ENCODE measurements at regions not wholly inside any gene's neighbourhood (a gene's known extent, or its start where the extent isn't known, plus 50 kb on each side); places are given as distances from the start of the nearest gene placed in this dataset.

DNA sequence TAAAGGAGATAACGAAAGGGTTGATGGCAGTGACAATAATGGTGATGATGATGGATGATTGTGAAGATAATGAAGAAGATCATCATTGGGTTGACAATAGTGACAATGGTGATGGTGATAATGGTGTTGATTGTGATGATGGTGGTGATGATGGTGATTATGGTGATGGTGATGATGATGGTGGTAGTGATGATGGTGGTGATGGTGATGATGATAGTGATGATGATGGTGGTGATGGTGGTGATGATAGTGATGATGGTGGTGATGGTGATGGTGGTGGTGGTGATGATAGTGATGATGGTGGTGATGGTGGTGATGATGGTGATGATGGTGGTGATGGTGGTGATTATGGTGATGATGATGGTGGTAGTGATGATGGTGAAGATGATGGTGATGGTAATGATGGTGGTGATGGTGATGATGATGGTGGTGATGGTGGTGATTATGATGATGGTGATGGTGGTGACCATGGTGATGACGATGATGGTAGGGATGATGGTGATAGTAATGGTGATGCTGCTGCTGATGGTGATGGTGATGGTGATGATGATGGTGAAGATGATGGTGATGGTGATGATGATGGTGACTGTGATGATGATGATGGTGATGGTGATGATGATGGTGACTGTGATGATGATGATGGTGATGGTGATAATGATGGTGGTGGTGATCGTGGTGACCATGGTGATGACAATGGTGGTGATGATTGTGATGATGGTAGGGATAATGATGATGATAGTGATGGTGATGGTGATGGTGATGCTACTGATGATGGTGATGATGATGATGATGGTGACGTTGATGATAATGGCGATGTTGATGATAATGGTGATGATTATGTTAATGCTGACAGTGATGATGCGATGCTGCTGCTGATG is 61.6 kb upstream of the NKX1-1 start:
- no peak for ATAC-seq

DNA sequence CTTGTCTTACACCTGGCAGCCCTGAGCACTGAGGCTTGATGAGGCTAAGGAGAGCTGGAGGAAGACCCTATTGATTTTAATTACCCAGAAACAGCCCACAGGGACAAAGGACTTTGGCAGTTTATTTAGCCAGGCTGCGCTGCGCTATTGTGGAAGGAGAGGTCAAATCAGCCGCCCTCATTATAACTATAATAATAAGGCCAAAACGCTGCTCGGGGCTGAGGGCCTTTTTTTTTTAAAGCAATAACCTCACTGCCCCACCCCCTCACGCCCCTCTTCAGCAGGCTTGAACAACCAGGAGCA is 60.6 kb upstream of the NKX1-1 start:
- no peak overlapping the region for H3K4me2 ChIP-seq
- TF ChIP-seq HOXB13 (CRISPR knock-in tag; IDR thresholded peaks at IDR 0.05; ENCODE audit: low read depth): no peak
- TF ChIP-seq HEYL (CRISPR knock-in tag; IDR thresholded peaks at IDR 0.05): no peak
- no peak for TF ChIP-seq REST (IDR thresholded peaks at IDR 0.05)
- no peak for TF ChIP-seq GATA3 (IDR thresholded peaks at IDR 0.05; ENCODE audit: borderline replicate concordance)
- no peak for TF ChIP-seq RARB (CRISPR knock-in tag; IDR thresholded peaks at IDR 0.05)
- no peak for TF ChIP-seq HMGXB4 (CRISPR knock-in tag; IDR thresholded peaks at IDR 0.05; ENCODE audit: borderline replicate concordance)
- no peak for TF ChIP-seq CHD2 (IDR thresholded peaks at IDR 0.05; ENCODE audit: low read length, partially characterized antibody)
- no peak for TF ChIP-seq ZNF302 (CRISPR knock-in tag; IDR thresholded peaks at IDR 0.05)
- TF ChIP-seq, protein P1, sequence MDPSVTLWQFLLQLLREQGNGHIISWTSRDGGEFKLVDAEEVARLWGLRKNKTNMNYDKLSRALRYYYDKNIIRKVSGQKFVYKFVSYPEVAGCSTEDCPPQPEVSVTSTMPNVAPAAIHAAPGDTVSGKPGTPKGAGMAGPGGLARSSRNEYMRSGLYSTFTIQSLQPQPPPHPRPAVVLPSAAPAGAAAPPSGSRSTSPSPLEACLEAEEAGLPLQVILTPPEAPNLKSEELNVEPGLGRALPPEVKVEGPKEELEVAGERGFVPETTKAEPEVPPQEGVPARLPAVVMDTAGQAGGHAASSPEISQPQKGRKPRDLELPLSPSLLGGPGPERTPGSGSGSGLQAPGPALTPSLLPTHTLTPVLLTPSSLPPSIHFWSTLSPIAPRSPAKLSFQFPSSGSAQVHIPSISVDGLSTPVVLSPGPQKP (IDR thresholded peaks at IDR 0.05; ENCODE audit: low read depth, low read length): no peak
- TF ChIP-seq CTCF (IDR thresholded peaks at IDR 0.05): no peak
- TF ChIP-seq, protein P2, sequence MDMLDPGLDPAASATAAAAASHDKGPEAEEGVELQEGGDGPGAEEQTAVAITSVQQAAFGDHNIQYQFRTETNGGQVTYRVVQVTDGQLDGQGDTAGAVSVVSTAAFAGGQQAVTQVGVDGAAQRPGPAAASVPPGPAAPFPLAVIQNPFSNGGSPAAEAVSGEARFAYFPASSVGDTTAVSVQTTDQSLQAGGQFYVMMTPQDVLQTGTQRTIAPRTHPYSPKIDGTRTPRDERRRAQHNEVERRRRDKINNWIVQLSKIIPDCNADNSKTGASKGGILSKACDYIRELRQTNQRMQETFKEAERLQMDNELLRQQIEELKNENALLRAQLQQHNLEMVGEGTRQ (IDR thresholded peaks at IDR 0.05): no peak
- no peak for TF ChIP-seq HDAC2 (IDR thresholded peaks at IDR 0.05)
- no peak for TF ChIP-seq RAD21 (conservative IDR thresholded peaks at IDR 0.05 in 1 of 2, IDR thresholded peaks at IDR 0.05 in 1 of 2)
- TF ChIP-seq, protein P3, sequence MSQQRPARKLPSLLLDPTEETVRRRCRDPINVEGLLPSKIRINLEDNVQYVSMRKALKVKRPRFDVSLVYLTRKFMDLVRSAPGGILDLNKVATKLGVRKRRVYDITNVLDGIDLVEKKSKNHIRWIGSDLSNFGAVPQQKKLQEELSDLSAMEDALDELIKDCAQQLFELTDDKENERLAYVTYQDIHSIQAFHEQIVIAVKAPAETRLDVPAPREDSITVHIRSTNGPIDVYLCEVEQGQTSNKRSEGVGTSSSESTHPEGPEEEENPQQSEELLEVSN (IDR thresholded peaks at IDR 0.05; ENCODE audit: borderline replicate concordance, low read depth): no peak
- no peak for TF ChIP-seq ATOH8 (CRISPR knock-in tag; IDR thresholded peaks at IDR 0.05; ENCODE audit: low read depth)
- no peak for TF ChIP-seq NR3C1 (IDR thresholded peaks at IDR 0.05)
- no peaks in the 10 kb centered on the region for H3K4me1 ChIP-seq
- 58% methylated on average over 6 of the region's 6 CpGs for WGBS (ENCODE audit: missing lambda C conversion rate)
- POLR2A ChIA-PET: no interaction called here
- FAIRE-seq (no peak), ATAC-seq (no peak), DNase-seq (ENCODE audit: low read depth in 1 of 2, low spot score in 1 of 2) (no peak)
- no peaks in the 10 kb centered on the region for H3K9me3 ChIP-seq
- H3K27ac ChIP-seq: no peak overlapping the region
- H3K4me3 ChIP-seq: no peak overlapping the region
- CTCF ChIA-PET: no interaction called here

More for the DNA sequence above, 61.6 kb upstream of the NKX1-1 start:
- no peak overlapping the region for H3K4me2 ChIP-seq
- no peak for FAIRE-seq
- WGBS (ENCODE audit: missing lambda C conversion rate): 50% methylated on average over 6 of the region's 6 CpGs
- no peak for TF ChIP-seq SMC3 (IDR thresholded peaks at IDR 0.05)
- TF ChIP-seq HOXB5 (CRISPR knock-in tag; IDR thresholded peaks at IDR 0.05): no peak
- TF ChIP-seq MYC (IDR thresholded peaks at IDR 0.05; ENCODE audit: borderline replicate concordance, low read length): no peak
- TF ChIP-seq HEYL (CRISPR knock-in tag; IDR thresholded peaks at IDR 0.05): no peak
- no peak overlapping the region for H3K4me3 ChIP-seq
- no peaks in the 10 kb centered on the region for H3K9me3 ChIP-seq
- ChIA-PET CTCF (no interaction called here), POLR2A (no interaction called here)
- no peaks in the 10 kb centered on the region for H3K4me1 ChIP-seq
- no peak for DNase-seq (ENCODE audit: low read depth in 1 of 2, low spot score in 1 of 2)
- no peak overlapping the region for H3K27ac ChIP-seq

Data from A549 (cell line).